WI38 (cell line): ENCODE measurements at regions not wholly inside any gene's neighbourhood (a gene's known extent, or its start where the extent isn't known, plus 50 kb on each side); places are given as distances from the start of the nearest gene placed in this dataset.

Experiments
- H3K4me3 ChIP-seq: 2 replicates; pipeline ENCODE4 v1.5.1; 2011; ENCODE audit warnings: low read depth, mild to moderate bottlenecking, control low read depth, low read length
- TF ChIP-seq, protein P1 (sequence below): IDR thresholded peaks from 2 replicates; pipeline ENCODE4 v1.5.1; 2012; ENCODE audit warnings: low read depth, mild to moderate bottlenecking, control low read depth, low read length

DNA sequence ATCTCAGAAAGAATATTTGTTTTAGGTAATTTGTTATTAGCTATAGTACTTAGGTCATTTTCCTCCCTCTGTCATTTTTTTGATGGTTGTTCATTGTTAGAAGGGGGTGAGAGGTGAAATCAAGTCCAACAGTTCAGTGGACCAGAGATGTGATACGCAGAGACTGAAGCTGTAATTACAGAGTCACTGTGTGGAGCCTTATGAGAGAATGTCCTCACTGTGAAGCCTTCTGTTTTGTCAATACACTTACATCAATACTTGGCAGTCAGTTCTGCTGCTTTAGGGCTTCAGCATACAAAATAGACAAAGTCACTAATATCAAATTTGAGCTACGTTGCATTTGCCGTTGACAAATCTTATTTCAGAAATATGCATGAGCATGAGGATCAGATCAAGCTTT is 692.5 kb downstream of the C4orf33 start:
- TF ChIP-seq, protein P1, sequence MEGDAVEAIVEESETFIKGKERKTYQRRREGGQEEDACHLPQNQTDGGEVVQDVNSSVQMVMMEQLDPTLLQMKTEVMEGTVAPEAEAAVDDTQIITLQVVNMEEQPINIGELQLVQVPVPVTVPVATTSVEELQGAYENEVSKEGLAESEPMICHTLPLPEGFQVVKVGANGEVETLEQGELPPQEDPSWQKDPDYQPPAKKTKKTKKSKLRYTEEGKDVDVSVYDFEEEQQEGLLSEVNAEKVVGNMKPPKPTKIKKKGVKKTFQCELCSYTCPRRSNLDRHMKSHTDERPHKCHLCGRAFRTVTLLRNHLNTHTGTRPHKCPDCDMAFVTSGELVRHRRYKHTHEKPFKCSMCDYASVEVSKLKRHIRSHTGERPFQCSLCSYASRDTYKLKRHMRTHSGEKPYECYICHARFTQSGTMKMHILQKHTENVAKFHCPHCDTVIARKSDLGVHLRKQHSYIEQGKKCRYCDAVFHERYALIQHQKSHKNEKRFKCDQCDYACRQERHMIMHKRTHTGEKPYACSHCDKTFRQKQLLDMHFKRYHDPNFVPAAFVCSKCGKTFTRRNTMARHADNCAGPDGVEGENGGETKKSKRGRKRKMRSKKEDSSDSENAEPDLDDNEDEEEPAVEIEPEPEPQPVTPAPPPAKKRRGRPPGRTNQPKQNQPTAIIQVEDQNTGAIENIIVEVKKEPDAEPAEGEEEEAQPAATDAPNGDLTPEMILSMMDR, result no peak
- H3K4me3 ChIP-seq, result no peak overlapping the region

GRCh38 chr4:129804461-129804981 is 708.6 kb downstream of the C4orf33 start:
- H3K4me3 ChIP-seq, result no peak overlapping the region
- TF ChIP-seq, protein P1, result no peak

DNA sequence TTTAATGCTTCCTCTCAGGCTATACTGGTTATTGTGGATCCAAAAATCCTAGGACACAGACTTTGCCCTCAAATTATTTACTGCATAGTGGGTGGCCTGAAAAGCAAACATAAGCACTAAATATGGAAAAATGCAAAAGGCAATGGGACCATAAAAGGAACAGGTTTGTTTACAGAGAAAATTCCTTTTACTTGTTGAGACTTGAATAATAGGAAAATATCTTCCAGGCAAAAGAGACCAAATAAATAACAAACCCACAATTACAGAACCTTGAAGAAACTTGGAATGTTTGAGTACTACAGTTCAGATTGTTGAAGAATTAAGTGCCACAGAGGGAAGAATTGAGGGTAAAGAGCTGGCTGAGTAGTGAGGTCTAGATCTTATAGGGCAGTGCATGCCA is 711.0 kb downstream of the C4orf33 start:
- TF ChIP-seq, protein P1, result no peak

DNA sequence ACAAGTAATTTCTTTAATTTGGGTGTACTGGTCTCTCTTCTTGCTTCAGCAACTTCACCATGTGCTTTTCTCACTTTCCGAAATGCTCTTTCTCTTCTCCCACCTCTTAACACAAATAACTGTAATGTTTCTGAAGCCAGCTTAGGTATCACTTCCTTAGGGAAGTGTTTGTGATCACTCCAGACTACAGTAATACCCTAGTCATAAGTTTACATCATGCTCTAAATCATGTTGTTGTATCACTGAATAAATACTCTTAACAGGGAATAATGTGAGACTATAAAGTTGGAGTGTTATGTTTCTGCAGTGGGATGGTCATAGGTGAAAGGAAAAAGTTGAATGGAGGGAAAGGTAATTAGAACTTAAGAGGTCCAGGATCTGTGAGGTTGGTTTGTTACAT is 712.3 kb downstream of the C4orf33 start:
- TF ChIP-seq, protein P1, result no peak

More for the DNA sequence above, 711.0 kb downstream of the C4orf33 start:
- H3K4me3 ChIP-seq, result no peak overlapping the region

DNA sequence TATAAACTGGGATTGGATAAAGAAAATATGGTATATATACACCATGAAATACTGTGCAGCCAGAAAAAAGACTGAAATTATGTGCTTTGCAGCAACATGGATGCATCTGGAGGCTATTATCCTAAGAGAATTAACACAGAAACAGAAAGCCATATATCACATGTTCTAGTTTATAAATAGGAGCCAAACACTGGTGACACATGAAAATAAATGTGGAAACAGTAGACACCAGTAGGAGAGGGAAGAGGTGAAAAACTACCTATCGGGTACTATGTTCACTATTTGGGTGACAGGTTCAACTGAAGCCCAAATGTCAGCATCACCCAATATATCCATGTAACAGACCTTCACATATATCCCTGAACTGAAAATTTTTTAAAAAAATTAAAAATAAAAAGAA is 725.1 kb downstream of the C4orf33 start:
- TF ChIP-seq, protein P1, result no peak
- H3K4me3 ChIP-seq, result no peak overlapping the region

More for the DNA sequence above, 712.3 kb downstream of the C4orf33 start:
- no peak overlapping the region for H3K4me3 ChIP-seq

DNA sequence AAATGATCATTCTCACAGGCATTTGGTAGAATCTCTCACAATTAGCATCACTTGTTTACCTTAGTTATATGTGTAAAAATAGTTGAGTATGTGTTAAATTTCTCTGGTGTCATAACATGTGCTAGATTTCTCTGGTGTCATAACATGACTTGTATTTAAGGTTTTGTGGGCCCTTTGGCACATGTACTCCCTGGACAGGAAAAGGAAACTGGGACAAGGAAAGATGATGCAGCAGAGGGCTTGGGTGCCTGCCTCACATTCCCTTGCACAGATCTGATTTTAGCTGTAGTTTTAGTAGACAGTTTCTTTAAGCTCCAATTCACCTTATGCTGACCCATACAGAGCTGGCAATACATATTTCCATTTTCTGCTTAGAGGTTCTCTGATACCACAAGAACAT is 726.0 kb downstream of the C4orf33 start:
- H3K4me3 ChIP-seq, result no peak overlapping the region
- TF ChIP-seq, protein P1, result no peak

DNA sequence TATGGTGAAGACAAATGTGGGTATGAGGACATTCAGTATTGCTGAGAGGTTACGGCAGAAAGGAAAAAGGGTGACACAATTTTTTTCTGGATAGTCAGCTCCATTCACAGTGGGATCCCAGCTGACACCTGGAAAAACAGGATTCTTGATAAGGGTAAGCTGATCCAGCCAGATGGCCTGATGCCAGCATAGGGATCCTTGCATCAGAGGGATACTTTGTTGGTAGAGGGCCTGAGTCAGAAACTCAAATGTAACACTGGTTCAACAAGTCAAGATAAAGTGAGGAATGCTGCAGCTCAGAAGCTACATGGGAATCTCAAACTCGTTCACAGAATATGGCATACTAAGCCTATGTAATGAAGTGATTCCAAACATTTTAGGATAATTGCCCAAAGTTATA is 726.7 kb downstream of the C4orf33 start:
- TF ChIP-seq, protein P1, result no peak
- no peak overlapping the region for H3K4me3 ChIP-seq
